Activated CD4-positive, alpha-beta memory T cell treated with anti-CD3 and anti-CD28 coated beads, Interleukin-2, amount 10 ng/mL, durations not matched to agents 7 days and 5 days (primary cell): ENCODE measurements at regions not wholly inside any gene's neighbourhood (a gene's known extent, or its start where the extent isn't known, plus 50 kb on each side); places are given as distances from the start of the nearest gene placed in this dataset.

Experiments used
- CTCF ChIA-PET: fragments of 350-600 bp; sonication (Branson Sonifier 250); formaldehyde crosslinking; loops from one replicate; lab custom pipeline; 2021; ENCODE audit warnings: antibody characterized with exemption, inconsistent platforms; lab: Charles Lee
- POLR2A ChIA-PET: fragments of 350-600 bp; sonication (Branson Sonifier 250); formaldehyde crosslinking; loops from one replicate; lab custom pipeline; 2021; ENCODE audit warnings: antibody characterized with exemption; lab: Charles Lee
- DNase-seq: peaks from one replicate; pipeline ENCODE4 v3.0.0-alpha.2; 2020
- H3K27ac Mint-ChIP-seq: one replicate; pipeline ENCODE4 v1.8.0; 2021; ENCODE audit warnings: mild to moderate bottlenecking, mixed read lengths
- H3K27me3 Mint-ChIP-seq: one replicate; pipeline ENCODE4 v1.8.0; 2021; ENCODE audit warnings: mixed read lengths
- H3K36me3 Mint-ChIP-seq: one replicate; pipeline ENCODE4 v1.8.0; 2021; ENCODE audit warnings: low read depth, mixed read lengths
- H3K4me1 Mint-ChIP-seq: one replicate; pipeline ENCODE4 v1.8.0; 2021; ENCODE audit warnings: mixed read lengths
- H3K4me3 Mint-ChIP-seq: one replicate; pipeline ENCODE4 v1.8.0; 2021; ENCODE audit warnings: mild to moderate bottlenecking, mixed read lengths
- H3K9me3 Mint-ChIP-seq: one replicate; pipeline ENCODE4 v1.8.0; 2021; ENCODE audit warnings: mixed read lengths

GRCh38 chr20:36096435-36096834 is 58.1 kb upstream of the EPB41L1 start:
- ChIA-PET CTCF (interaction anchor here (0.6 kb wide), 1 partner anchor 102 kb away, joined by 4 read pairs; no protein-coding TSS in a partner anchor), POLR2A (no interaction called here)
- no peak overlapping the region for H3K4me3 Mint-ChIP-seq
- H3K27ac Mint-ChIP-seq: no peak overlapping the region
- peaks cover 27% of the 10 kb centered on the region for H3K27me3 Mint-ChIP-seq
- no peak for DNase-seq
- no peaks in the 10 kb centered on the region for H3K36me3 Mint-ChIP-seq
- no peaks in the 10 kb centered on the region for H3K9me3 Mint-ChIP-seq
- peaks cover 23% of the 10 kb centered on the region for H3K4me1 Mint-ChIP-seq

DNA sequence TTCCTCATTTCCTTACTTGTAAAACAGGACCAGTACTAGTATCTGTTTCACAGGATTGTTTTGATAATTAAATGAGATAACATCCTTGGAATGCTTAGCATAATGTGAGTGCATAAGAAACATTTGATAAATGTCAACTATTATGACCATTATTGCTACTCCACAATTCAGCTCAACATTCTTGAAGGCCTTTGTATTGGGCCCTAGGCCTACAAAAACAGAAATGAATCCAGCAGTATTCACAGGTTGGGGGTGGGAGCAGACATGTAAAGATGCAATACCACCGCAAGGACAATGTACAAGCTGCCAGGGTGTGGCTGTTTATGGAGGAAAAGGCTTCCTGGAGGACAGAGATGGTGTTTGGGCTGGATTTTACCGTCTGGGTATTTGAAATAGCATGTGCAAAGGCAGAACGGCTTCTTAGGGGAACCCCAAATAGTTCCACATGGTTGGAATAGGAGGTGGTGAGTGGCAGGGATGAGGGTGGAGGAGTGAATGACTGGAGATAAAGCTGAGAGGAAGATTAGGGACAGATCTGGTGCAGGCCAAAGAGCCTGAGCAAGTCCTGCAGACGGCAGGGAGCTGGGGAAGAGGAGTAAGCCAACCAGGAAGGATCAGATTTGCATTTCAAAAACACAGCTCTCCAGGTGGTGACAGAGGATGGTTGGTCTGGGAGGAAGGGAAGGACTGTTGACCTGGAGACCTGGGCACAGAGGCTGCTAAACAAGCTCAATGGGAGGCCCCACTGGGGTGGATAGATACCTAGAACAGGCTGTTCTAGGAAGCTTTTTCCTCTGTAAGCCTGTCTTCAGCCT is 57.0 kb upstream of the EPB41L1 start:
- no peak overlapping the region for H3K27ac Mint-ChIP-seq
- H3K36me3 Mint-ChIP-seq: no peaks in the 10 kb centered on the region
- ChIA-PET POLR2A (no interaction called here), CTCF (interaction anchor here (2.4 kb wide), 1 partner anchor 104 kb away, joined by 16 read pairs; no protein-coding TSS in a partner anchor)
- no peak overlapping the region for H3K4me3 Mint-ChIP-seq
- H3K27me3 Mint-ChIP-seq: peaks cover 21% of the 10 kb centered on the region
- H3K4me1 Mint-ChIP-seq: peaks cover 20% of the 10 kb centered on the region
- H3K9me3 Mint-ChIP-seq: no peaks in the 10 kb centered on the region
- DNase-seq: no peak

DNA sequence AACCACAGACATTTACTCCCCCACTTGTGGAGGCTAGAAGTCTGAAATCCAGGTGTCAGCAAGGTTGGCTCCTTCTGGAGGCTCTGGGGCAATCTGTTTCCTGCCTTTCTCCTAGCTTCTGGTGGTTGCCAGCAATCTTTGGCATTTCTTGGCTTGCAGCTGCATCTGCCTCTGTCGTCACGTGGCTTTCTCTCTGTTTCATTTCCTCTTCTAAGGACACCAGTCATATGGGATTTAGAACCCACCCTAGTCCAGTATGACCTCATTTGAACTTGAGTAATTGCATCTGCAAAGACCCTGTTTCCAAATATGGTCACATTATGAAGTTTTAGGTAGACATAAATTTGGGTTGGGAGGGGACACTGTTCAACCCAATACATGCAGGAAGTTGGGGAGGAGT is 56.2 kb upstream of the EPB41L1 start:
- Mint-ChIP-seq H3K4me1 (peaks cover 14% of the 10 kb centered on the region), H3K9me3 (no peaks in the 10 kb centered on the region), H3K36me3 (no peaks in the 10 kb centered on the region), H3K4me3 (no peak overlapping the region), H3K27me3 (peaks cover 16% of the 10 kb centered on the region), H3K27ac (no peak overlapping the region)
- ChIA-PET POLR2A (no interaction called here), CTCF (interaction anchor here (2.4 kb wide), 1 partner anchor 104 kb away, joined by 16 read pairs; no protein-coding TSS in a partner anchor)
- no peak for DNase-seq

DNA sequence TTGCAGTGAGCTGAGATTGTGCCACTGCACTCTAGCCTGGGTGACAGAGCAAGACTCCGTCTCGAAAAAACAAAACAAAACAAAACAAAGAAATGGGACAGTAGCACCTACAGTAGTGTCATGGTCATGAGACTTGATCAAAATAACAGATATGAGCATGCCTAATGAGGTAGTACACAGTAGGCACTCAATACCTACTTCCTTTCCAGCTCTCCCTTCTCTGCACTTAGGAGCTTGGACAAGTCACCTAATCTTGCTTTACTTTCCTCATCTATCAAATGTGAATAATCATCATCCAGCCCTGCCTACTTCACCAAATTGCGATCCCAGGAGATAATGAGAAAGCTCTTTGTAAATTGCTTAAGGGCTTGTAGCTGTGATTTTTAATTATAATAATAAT is 55.4 kb upstream of the EPB41L1 start:
- no peaks in the 10 kb centered on the region for H3K9me3 Mint-ChIP-seq
- H3K27ac Mint-ChIP-seq: no peak overlapping the region
- CTCF ChIA-PET: interaction anchor here (1.2 to 2.4 kb wide), 2 partner anchors 105 to 145 kb away, joined by 3 to 16 read pairs; partner anchors contain the start of gene SCAND1
- H3K4me1 Mint-ChIP-seq: peaks cover 9% of the 10 kb centered on the region
- POLR2A ChIA-PET: no interaction called here
- no peak for DNase-seq
- no peaks in the 10 kb centered on the region for H3K36me3 Mint-ChIP-seq
- H3K4me3 Mint-ChIP-seq: no peak overlapping the region
- peaks cover 9% of the 10 kb centered on the region for H3K27me3 Mint-ChIP-seq

DNA sequence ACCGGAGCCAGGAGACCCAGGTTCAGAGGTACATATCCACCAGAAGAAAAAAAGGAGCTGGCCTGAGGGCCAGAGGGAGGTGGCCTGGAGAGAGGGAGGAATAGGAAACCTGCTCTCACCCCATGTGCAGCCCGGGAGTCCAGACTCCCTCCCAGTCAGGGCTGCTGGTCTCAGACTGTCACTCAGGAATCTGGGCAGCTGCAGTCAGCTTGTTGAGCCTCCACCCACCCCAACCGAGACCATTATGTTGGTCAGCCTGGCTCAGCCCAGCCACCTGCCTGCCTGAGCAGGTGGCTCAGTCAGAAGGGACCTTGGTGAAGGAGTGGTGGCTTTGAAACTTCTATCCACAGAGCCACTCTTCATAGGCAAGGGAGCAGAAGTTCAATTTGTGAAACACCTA is 53.3 kb upstream of the EPB41L1 start:
- H3K27me3 Mint-ChIP-seq: peaks cover 1% of the 10 kb centered on the region
- DNase-seq: no peak
- no peak overlapping the region for H3K27ac Mint-ChIP-seq
- H3K36me3 Mint-ChIP-seq: no peaks in the 10 kb centered on the region
- H3K4me1 Mint-ChIP-seq: peaks cover 6% of the 10 kb centered on the region
- no peak overlapping the region for H3K4me3 Mint-ChIP-seq
- no peaks in the 10 kb centered on the region for H3K9me3 Mint-ChIP-seq
- ChIA-PET CTCF (no interaction called here), POLR2A (no interaction called here)

- H3K4me1 Mint-ChIP-seq: peaks cover 6% of the 10 kb centered on the region
- H3K27me3 Mint-ChIP-seq: no peaks in the 10 kb centered on the region
- POLR2A ChIA-PET: interaction anchor here (1.0 kb wide), 1 partner anchor 58 kb away, joined by 3 read pairs; no protein-coding TSS in a partner anchor
- DNase-seq: no peak
- no peaks in the 10 kb centered on the region for H3K9me3 Mint-ChIP-seq
- CTCF ChIA-PET: no interaction called here
- no peak overlapping the region for H3K27ac Mint-ChIP-seq
- no peak overlapping the region for H3K4me3 Mint-ChIP-seq
- no peaks in the 10 kb centered on the region for H3K36me3 Mint-ChIP-seq
Measured at GRCh38 chr20:36102306-36102705, 52.2 kb upstream of the EPB41L1 start.

DNA sequence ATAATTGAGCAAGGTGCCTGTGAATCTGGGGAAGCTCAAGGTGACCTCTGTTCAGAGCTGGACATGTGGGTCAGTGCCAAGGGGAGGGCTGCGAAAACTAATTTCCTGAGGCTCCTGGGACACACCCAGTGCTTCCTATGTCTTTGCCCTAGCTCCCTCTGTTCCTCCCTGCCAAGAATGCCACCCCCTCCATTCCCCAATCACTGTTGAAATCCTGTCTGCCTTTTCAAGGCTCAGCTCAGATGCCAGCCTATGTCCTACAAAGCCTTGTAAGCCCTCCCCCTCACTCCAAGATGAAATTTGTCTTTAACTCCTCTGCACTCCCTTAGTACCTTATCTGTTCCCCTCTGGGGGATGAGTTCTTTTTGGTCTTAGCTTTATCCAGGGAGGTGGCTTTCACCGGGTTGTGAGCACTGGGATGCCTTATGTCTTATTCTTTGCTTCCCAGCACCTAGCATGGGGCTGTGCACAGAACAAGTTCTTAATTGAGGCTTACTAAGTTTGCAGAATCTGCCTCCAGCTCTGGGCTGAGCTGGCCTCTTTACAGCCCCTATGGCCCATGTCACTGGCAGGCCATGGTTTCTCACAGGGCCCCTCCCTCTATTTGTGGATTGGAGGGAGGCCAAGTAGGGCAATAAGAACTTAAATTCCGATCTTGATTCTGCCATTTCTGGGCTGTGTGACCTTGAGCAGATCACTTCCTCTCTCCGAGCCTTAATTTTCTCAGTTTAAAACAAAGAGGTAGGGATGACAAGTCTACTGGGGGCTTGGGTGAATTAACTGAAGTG is 51.5 kb upstream of the EPB41L1 start:
- no peaks in the 10 kb centered on the region for H3K27me3 Mint-ChIP-seq
- H3K9me3 Mint-ChIP-seq: no peaks in the 10 kb centered on the region
- H3K4me1 Mint-ChIP-seq: peaks cover 2% of the 10 kb centered on the region
- no peak overlapping the region for H3K27ac Mint-ChIP-seq
- DNase-seq: no peak
- H3K4me3 Mint-ChIP-seq: no peak overlapping the region
- POLR2A ChIA-PET: interaction anchor here (1.0 kb wide), 1 partner anchor 59 kb away, joined by 3 read pairs; no protein-coding TSS in a partner anchor
- H3K36me3 Mint-ChIP-seq: no peaks in the 10 kb centered on the region
- CTCF ChIA-PET: interaction anchor here (0.8 kb wide), 1 partner anchor 110 kb away, joined by 4 read pairs; no protein-coding TSS in a partner anchor

- ChIA-PET POLR2A (no interaction called here), CTCF (no interaction called here)
- Mint-ChIP-seq H3K4me3 (no peak overlapping the region), H3K4me1 (no peaks in the 10 kb centered on the region), H3K9me3 (no peaks in the 10 kb centered on the region), H3K36me3 (no peaks in the 10 kb centered on the region), H3K27me3 (no peaks in the 10 kb centered on the region), H3K27ac (no peak overlapping the region)
- no peak for DNase-seq
Measured at GRCh38 chr20:36104244-36104643, 50.3 kb upstream of the EPB41L1 start.
